LNCAP (cell line): ENCODE measurements at regions not wholly inside any gene's neighbourhood (a gene's known extent, or its start where the extent isn't known, plus 50 kb on each side); places are given as distances from the start of the nearest gene placed in this dataset.

Source experiments
- CTCF ChIP-seq: fragments of 450-650 bp; IDR thresholded peaks from 2 replicates; pipeline ENCODE4 v1.5.1; 2017; ENCODE audit warnings: mild to moderate bottlenecking

GRCh38 chr11:127472505-127472904 is 471.9 kb upstream of the KIRREL3 start:
- TF ChIP-seq CTCF = no peak

- TF ChIP-seq CTCF = no peak
These were observed 471.1 kb upstream of the KIRREL3 start for GRCh38 chr11:127471662-127472061.

- peak; percentile 18; the same call in 1 of the 2 replicates for TF ChIP-seq CTCF
These were observed 469.8 kb upstream of the KIRREL3 start for GRCh38 chr11:127470306-127470884.

- no peak for TF ChIP-seq CTCF
These were observed 463.8 kb upstream of the KIRREL3 start for GRCh38 chr11:127464325-127464724.

GRCh38 chr11:127462065-127462344 is 461.4 kb upstream of the KIRREL3 start:
- TF ChIP-seq CTCF = no peak

GRCh38 chr11:127461241-127462064 is 460.9 kb upstream of the KIRREL3 start:
- TF ChIP-seq CTCF = no peak

GRCh38 chr11:127458561-127458960 is 458.0 kb upstream of the KIRREL3 start:
- TF ChIP-seq CTCF = no peak
